Epithelial cell of esophagus (primary cell): ENCODE measurements at regions not wholly inside any gene's neighbourhood (a gene's known extent, or its start where the extent isn't known, plus 50 kb on each side); places are given as distances from the start of the nearest gene placed in this dataset.

Experiments
- DNase-seq: peaks from one replicate; pipeline ENCODE4 v3.0.0; 2010; ENCODE audit warnings: low read depth
- H3K4me3 ChIP-seq: 2 replicates; pipeline ENCODE4 v1.5.1; 2011; ENCODE audit warnings: mild to moderate bottlenecking, low read length, control low read depth
- TF ChIP-seq, protein P1 (sequence below): IDR thresholded peaks from 2 replicates; pipeline ENCODE4 v1.5.1; 2011; ENCODE audit warnings: low read depth, mild to moderate bottlenecking, low read length, control low read depth, inconsistent platforms; ENCODE audit not compliant: insufficient read depth; ENCODE audit errors: missing control alignments

DNA sequence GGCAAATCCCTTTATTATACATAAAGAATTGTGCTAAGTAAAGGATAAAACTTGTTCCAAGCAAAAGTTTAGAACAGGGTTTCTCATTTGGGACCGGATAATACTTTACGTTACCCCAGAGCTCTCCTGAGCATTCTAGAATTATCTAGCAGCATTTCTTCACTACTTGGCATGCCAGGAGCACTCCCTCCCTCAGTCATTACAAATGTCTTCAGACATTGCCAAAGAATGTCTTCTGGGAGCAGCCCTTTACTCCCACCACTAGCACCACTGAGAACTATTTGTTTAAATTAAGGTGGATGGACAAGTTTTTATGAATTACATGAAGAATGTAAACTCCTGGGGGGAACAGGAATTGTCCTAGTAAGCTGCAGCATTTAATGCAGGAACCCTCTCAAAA is 516.4 kb downstream of the GBE1 start:
- no peak for DNase-seq
- TF ChIP-seq, protein P1, sequence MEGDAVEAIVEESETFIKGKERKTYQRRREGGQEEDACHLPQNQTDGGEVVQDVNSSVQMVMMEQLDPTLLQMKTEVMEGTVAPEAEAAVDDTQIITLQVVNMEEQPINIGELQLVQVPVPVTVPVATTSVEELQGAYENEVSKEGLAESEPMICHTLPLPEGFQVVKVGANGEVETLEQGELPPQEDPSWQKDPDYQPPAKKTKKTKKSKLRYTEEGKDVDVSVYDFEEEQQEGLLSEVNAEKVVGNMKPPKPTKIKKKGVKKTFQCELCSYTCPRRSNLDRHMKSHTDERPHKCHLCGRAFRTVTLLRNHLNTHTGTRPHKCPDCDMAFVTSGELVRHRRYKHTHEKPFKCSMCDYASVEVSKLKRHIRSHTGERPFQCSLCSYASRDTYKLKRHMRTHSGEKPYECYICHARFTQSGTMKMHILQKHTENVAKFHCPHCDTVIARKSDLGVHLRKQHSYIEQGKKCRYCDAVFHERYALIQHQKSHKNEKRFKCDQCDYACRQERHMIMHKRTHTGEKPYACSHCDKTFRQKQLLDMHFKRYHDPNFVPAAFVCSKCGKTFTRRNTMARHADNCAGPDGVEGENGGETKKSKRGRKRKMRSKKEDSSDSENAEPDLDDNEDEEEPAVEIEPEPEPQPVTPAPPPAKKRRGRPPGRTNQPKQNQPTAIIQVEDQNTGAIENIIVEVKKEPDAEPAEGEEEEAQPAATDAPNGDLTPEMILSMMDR, result no peak
- no peak overlapping the region for H3K4me3 ChIP-seq

DNA sequence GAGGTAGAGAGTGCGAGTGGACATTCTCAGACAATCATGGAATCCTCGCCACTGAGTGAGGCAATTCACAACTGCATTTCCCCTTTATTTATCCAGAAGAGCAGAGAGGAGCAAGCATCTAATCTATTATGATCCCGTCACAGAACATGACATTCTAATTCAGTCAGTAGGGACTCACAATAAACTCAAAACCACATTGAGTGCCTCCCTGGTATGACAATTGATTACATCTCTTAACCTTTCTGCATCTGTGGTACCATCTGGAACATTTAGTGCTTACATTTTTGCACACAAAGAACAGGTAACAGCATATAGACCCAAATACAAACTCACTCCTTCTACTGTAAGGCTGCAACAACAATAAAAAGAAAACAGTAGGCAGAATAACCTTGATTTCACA is 517.2 kb downstream of the GBE1 start:
- DNase-seq, result no peak
- TF ChIP-seq, protein P1, result no peak
- H3K4me3 ChIP-seq, result no peak overlapping the region

DNA sequence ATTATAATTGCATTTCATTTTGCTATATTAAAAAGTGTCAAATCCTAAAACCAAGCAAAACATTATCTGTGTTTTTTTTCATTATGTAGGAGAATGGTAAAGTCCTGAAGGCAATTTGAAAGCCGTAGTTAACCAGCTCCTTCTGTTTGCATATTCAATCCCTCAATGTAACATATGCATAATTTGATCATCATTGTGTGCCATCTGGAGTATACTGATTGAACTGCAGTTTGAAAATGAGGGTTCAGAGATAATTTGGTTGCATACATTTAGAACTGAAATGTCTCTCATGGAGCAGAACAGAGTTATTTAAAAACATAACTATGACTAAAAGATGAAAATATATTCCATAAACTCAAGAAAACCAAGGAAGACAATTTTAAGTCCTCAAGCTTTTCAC is 518.6 kb downstream of the GBE1 start:
- TF ChIP-seq, protein P1, result peak; percentile 52
- H3K4me3 ChIP-seq, result no peak overlapping the region
- DNase-seq, result peak; percentile 41

DNA sequence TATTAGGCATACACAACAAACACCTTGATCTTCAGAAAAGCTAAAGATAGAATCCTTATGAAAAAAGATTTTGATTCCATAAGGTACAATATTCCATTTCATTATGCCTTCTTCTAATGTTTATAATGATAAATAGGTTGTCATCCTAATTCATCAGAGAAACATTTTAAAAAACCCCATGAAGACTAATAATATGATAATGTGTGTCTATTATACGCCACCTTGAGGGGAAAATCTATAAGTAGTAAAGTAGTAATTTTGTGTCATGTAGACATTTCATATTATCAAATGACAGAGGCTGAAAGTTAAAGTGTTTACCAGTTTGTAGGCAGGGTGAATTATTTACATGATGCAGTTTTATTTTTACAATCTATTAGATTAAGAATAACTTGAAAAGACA is 524.3 kb downstream of the GBE1 start:
- DNase-seq, result no peak
- TF ChIP-seq, protein P1, result no peak

DNA sequence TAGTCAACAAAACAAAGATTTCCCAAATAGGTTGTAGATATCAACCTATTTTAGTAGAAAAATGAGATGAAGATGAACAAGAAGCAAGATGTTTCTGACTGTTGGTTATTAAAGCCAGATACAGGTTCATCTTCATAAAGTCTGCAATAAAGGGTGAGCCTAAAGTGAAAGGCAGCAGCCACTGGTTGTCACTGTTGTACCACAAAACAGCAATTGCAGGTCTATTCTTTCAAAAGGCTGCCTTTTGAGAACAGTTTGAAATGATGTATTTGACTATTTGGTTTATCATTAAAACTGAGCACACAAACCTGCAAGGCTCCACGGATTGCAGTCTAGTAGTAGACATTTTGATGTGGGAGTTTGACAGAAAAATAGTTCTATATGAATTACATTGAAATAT is 543.4 kb downstream of the GBE1 start:
- TF ChIP-seq, protein P1, result peak; percentile 58
- DNase-seq, result peak; percentile 49
- no peak overlapping the region for H3K4me3 ChIP-seq

More for the DNA sequence above, 524.3 kb downstream of the GBE1 start:
- H3K4me3 ChIP-seq, result no peak overlapping the region

DNA sequence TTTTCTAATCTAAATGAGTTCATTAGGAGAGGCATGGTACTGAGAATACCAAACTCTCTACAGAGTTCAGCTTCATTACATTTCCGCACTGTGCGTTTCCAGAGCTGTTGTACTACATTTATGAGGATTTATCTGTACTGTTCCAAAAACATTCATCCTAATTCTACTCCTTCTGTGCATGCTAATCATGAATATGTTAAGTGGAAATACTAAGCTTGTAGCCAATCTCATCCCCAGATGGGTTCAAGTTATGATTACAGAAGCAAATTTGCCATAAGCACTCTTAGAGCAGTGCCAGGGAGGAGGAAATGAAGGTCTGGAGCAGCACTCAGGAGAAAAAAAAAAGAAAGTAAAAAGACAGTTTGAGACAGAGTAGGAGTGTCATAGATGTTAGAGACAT is 544.3 kb downstream of the GBE1 start:
- no peak overlapping the region for H3K4me3 ChIP-seq
- TF ChIP-seq, protein P1, result no peak
- DNase-seq, result no peak

DNA sequence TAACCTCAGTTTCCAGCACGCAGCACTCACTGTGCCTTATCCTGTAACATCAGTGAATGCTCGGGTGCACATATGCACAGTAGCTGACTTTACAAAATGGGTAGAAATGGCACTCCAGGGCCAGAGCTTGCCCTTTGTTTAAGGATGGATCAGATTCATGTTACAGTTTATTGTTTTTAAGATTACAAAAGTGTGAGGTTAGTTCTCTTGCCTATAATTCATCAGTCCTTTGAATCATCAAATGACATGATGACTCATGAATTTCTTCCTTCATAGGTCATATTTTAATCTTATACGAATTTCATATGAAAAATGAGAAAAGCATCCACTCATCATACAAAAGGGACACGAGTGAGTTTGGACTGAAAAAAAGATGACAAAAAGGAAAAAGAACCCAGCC is 545.3 kb downstream of the GBE1 start:
- no peak overlapping the region for H3K4me3 ChIP-seq
- peak; percentile 59 for DNase-seq
- TF ChIP-seq, protein P1, result no peak
